Hematopoietic multipotent progenitor cell treated with erythropoietin and hydrocortisone succinate and interleukin-3 and kit ligand, for 6 days (in vitro differentiated cells): ENCODE measurements at regions not wholly inside any gene's neighbourhood (a gene's known extent, or its start where the extent isn't known, plus 50 kb on each side); places are given as distances from the start of the nearest gene placed in this dataset.

Experiments
- DNase-seq: peaks from one replicate; pipeline ENCODE4 v3.0.0-alpha.2; 2015

- no peak for DNase-seq
These were observed 69.3 kb upstream of the BLCAP start for GRCh38 chr20:37596890-37597536.

- no peak for DNase-seq
These were observed 68.5 kb upstream of the BLCAP start for GRCh38 chr20:37596168-37596567.

- no peak for DNase-seq
These were observed 66.0 kb upstream of the BLCAP start for GRCh38 chr20:37593710-37594109.

GRCh38 chr20:37590938-37591490 lies 63.3 kb upstream of the BLCAP start:
- no peak for DNase-seq

GRCh38 chr20:37586078-37586477 lies 58.4 kb upstream of the BLCAP start:
- DNase-seq: no peak

- no peak for DNase-seq
These were observed 56.6 kb upstream of the BLCAP start for GRCh38 chr20:37584238-37584807.

GRCh38 chr20:37581246-37581645 lies 53.6 kb upstream of the BLCAP start:
- no peak for DNase-seq

- no peak for DNase-seq
These were observed 52.4 kb upstream of the BLCAP start for GRCh38 chr20:37580069-37580468.

- no peak for DNase-seq
These were observed 51.4 kb upstream of the BLCAP start for GRCh38 chr20:37579106-37579505.

GRCh38 chr20:37577981-37578380 lies 50.3 kb upstream of the BLCAP start:
- DNase-seq: no peak
